ENCODE measurements at regions not wholly inside any gene's neighbourhood (a gene's known extent, or its start where the extent isn't known, plus 50 kb on each side); places are given as distances from the start of the nearest gene placed in this dataset.
A peak's percentile ranks its signal among the peaks of the same experiment; 100 is the strongest.

DNA sequence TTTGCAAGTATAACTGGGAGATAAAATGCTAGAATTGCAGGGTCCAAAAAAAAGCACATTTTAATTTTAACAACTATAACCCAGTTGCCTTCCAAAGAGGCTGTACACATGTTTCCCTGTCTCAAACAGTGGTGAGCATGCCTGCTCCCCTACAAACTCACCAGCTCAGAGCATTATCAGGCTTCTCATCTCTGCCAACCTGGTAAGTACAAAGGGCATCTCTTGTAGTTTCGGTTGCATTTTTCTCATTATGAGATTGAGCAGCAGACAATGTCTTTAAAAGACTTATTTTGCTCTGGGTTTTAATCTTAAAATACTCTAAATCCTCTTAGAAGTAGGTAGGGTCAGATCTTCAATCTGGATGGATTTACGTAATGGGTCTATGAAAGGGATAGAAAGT is 107.1 kb upstream of the MSX2 start:
- no peak overlapping the region for H3K27ac Mint-ChIP-seq
- TF ChIP-seq, protein P1, sequence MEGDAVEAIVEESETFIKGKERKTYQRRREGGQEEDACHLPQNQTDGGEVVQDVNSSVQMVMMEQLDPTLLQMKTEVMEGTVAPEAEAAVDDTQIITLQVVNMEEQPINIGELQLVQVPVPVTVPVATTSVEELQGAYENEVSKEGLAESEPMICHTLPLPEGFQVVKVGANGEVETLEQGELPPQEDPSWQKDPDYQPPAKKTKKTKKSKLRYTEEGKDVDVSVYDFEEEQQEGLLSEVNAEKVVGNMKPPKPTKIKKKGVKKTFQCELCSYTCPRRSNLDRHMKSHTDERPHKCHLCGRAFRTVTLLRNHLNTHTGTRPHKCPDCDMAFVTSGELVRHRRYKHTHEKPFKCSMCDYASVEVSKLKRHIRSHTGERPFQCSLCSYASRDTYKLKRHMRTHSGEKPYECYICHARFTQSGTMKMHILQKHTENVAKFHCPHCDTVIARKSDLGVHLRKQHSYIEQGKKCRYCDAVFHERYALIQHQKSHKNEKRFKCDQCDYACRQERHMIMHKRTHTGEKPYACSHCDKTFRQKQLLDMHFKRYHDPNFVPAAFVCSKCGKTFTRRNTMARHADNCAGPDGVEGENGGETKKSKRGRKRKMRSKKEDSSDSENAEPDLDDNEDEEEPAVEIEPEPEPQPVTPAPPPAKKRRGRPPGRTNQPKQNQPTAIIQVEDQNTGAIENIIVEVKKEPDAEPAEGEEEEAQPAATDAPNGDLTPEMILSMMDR (IDR thresholded peaks at IDR 0.05; ENCODE audit: unreplicated experiment in 3 of 3), result no peak
- no peak overlapping the region for H3K4me3 Mint-ChIP-seq
- peaks cover 22% of the 10 kb centered on the region for H3K27me3 Mint-ChIP-seq (ENCODE audit: low read depth)
- no peaks in the 10 kb centered on the region for H3K36me3 Mint-ChIP-seq (ENCODE audit: low read depth)
- peaks cover 3% of the 10 kb centered on the region for H3K9me3 Mint-ChIP-seq
- H3K4me1 Mint-ChIP-seq, result peaks cover 23% of the 10 kb centered on the region

- peaks cover 3% of the 10 kb centered on the region for H3K9me3 Mint-ChIP-seq
- TF ChIP-seq, protein P1 (IDR thresholded peaks at IDR 0.05; ENCODE audit: unreplicated experiment in 3 of 3), result no peak
- no peak overlapping the region for H3K27ac Mint-ChIP-seq
- H3K4me3 Mint-ChIP-seq, result no peak overlapping the region
- no peaks in the 10 kb centered on the region for H3K36me3 Mint-ChIP-seq (ENCODE audit: low read depth)
- H3K4me1 Mint-ChIP-seq, result peaks cover 23% of the 10 kb centered on the region
- H3K27me3 Mint-ChIP-seq (ENCODE audit: low read depth), result peaks cover 16% of the 10 kb centered on the region
These were observed 106.5 kb upstream of the MSX2 start for GRCh38 chr5:174617910-174618309.

- TF ChIP-seq, protein P1 (IDR thresholded peaks at IDR 0.05; ENCODE audit: unreplicated experiment in 3 of 3), result no peak
- peaks cover 16% of the 10 kb centered on the region for H3K27me3 Mint-ChIP-seq (ENCODE audit: low read depth)
- peaks cover 3% of the 10 kb centered on the region for H3K9me3 Mint-ChIP-seq
- H3K27ac Mint-ChIP-seq, result peak overlapping the region in 2 of 3 experiments; percentile 49 to 59
- H3K36me3 Mint-ChIP-seq (ENCODE audit: low read depth), result no peaks in the 10 kb centered on the region
- H3K4me3 Mint-ChIP-seq, result no peak overlapping the region
- H3K4me1 Mint-ChIP-seq, result peaks cover 28% of the 10 kb centered on the region
These were observed 105.8 kb upstream of the MSX2 start for GRCh38 chr5:174618589-174618988.

GRCh38 chr5:174622067-174622466 is 102.3 kb upstream of the MSX2 start:
- TF ChIP-seq, protein P1 (IDR thresholded peaks at IDR 0.05; ENCODE audit: unreplicated experiment in 3 of 3), result no peak
- peaks cover 49% of the 10 kb centered on the region for H3K4me1 Mint-ChIP-seq
- no peaks in the 10 kb centered on the region for H3K9me3 Mint-ChIP-seq
- no peak overlapping the region for H3K4me3 Mint-ChIP-seq
- no peak overlapping the region for H3K27ac Mint-ChIP-seq
- H3K27me3 Mint-ChIP-seq (ENCODE audit: low read depth), result peaks cover 14% of the 10 kb centered on the region
- H3K36me3 Mint-ChIP-seq (ENCODE audit: low read depth), result no peaks in the 10 kb centered on the region

DNA sequence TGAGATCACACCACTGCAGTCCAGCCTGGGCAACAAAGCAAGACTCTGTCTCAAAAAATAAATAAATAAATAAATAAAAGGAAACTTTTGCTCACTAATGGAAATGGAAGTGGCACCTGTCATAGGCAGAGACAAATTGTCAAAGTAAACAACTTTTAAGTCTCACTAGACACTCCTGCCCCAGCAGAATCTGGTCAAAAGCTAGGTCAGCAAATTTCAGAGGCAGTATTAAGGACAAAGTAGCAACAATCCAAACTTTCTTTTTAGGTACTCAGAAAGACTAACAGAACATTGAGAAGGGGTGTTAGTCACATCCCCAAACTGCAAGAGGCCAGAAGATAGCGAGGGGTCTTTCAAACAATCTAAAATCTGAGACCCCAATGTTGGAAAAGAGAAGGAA is 101.4 kb upstream of the MSX2 start:
- Mint-ChIP-seq H3K27me3 (ENCODE audit: low read depth) (peaks cover 16% of the 10 kb centered on the region), H3K4me3 (no peak overlapping the region), H3K36me3 (ENCODE audit: low read depth) (no peaks in the 10 kb centered on the region), H3K27ac (peak overlapping the region in 2 of 3 experiments; percentile 43 to 54), H3K4me1 (peaks cover 45% of the 10 kb centered on the region), H3K9me3 (no peaks in the 10 kb centered on the region)
- TF ChIP-seq, protein P1 (IDR thresholded peaks at IDR 0.05; ENCODE audit: unreplicated experiment in 3 of 3), result no peak

GRCh38 chr5:174623433-174624019 is 100.9 kb upstream of the MSX2 start:
- H3K4me1 Mint-ChIP-seq, result peaks cover 42% of the 10 kb centered on the region
- peaks cover 14% of the 10 kb centered on the region for H3K27me3 Mint-ChIP-seq (ENCODE audit: low read depth)
- no peaks in the 10 kb centered on the region for H3K9me3 Mint-ChIP-seq
- TF ChIP-seq, protein P1 (IDR thresholded peaks at IDR 0.05; ENCODE audit: unreplicated experiment in 3 of 3), result no peak
- H3K36me3 Mint-ChIP-seq (ENCODE audit: low read depth), result no peaks in the 10 kb centered on the region
- H3K27ac Mint-ChIP-seq, result peak overlapping the region; percentile 43 to 57 (median 54)
- no peak overlapping the region for H3K4me3 Mint-ChIP-seq

Measured in nephron (organoid).